ENCODE measurements at regions not wholly inside any gene's neighbourhood (a gene's known extent, or its start where the extent isn't known, plus 50 kb on each side); places are given as distances from the start of the nearest gene placed in this dataset.

DNA sequence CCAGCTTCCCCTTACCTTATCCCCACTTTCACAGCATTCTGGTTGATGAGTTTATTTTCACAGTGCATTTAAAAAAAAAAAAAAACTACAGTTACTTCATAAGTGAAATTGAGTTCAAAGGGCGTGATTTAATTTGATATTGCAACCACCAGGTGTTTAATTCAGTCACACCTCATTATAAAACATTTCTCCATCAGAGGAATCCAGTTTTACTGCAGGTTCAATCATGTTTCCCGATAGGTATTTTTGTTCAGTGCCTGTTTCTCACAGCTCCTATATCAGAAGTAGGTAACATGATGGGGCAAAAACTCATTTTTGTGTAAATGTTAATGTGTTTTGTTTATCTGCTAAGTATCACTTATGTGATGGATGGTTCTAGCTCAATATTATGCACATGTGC, 102.3 kb upstream of the PCDH7 start:
- TF ChIP-seq FOXM1 (IDR thresholded peaks at IDR 0.05; ENCODE audit: borderline replicate concordance, low read depth) (no peak), REST (IDR thresholded peaks at IDR 0.05; ENCODE audit: low read depth) (no peak), RAD21 (IDR thresholded peaks at IDR 0.05; ENCODE audit: low read depth) (no peak), EP300 (IDR thresholded peaks at IDR 0.05; ENCODE audit: borderline replicate concordance) (no peak), TAF1 (IDR thresholded peaks at IDR 0.05; ENCODE audit: low read depth) (no peak), CEBPB (IDR thresholded peaks at IDR 0.05) (no peak), TEAD4 (IDR thresholded peaks at IDR 0.05) (no peak), MAX (IDR thresholded peaks at IDR 0.05) (no peak)

All from Ishikawa (cell line).